ENCODE measurements at regions not wholly inside any gene's neighbourhood (a gene's known extent, or its start where the extent isn't known, plus 50 kb on each side); places are given as distances from the start of the nearest gene placed in this dataset.
"Not testable (repeated sequence)": the region's sequence is repeated elsewhere in the genome, so short reads cannot be mapped to it uniquely, and the experiment has no call there.

- no peak for DNase-seq
Measured at GRCh38 chr3:80006315-80006714, 238.5 kb upstream of the ROBO1 start.

- no peak for DNase-seq
Measured at GRCh38 chr3:80000022-80000421, 232.2 kb upstream of the ROBO1 start.

- no peak for DNase-seq
Measured at GRCh38 chr3:79994397-79994796, 226.6 kb upstream of the ROBO1 start.

GRCh38 chr3:79986338-79986737 lies 218.5 kb upstream of the ROBO1 start:
- no peak for DNase-seq

GRCh38 chr3:79985816-79986215 lies 218.0 kb upstream of the ROBO1 start:
- no peak for DNase-seq

GRCh38 chr3:79983118-79983517 lies 215.3 kb upstream of the ROBO1 start:
- DNase-seq = no peak

GRCh38 chr3:79979990-79980389 lies 212.2 kb upstream of the ROBO1 start:
- no peak for DNase-seq

GRCh38 chr3:79976466-79976865 lies 208.7 kb upstream of the ROBO1 start:
- DNase-seq = no peak

GRCh38 chr3:79973917-79974595 lies 206.3 kb upstream of the ROBO1 start:
- no peak for DNase-seq

- DNase-seq = no peak
Measured at GRCh38 chr3:79973482-79973881, 205.7 kb upstream of the ROBO1 start.

GRCh38 chr3:79968418-79968817 lies 200.6 kb upstream of the ROBO1 start:
- no peak for DNase-seq

- no peak for DNase-seq
Measured at GRCh38 chr3:79960594-79960993, 192.8 kb upstream of the ROBO1 start.

- DNase-seq = no peak
Measured at GRCh38 chr3:79957066-79957465, 189.3 kb upstream of the ROBO1 start.

GRCh38 chr3:79954756-79955155 lies 187.0 kb upstream of the ROBO1 start:
- no peak for DNase-seq

GRCh38 chr3:79953591-79954101 lies 185.8 kb upstream of the ROBO1 start:
- no peak for DNase-seq

GRCh38 chr3:79951426-79951825 lies 183.6 kb upstream of the ROBO1 start:
- not testable (repeated sequence) for DNase-seq

GRCh38 chr3:79947957-79948356 lies 180.2 kb upstream of the ROBO1 start:
- no peak for DNase-seq

GRCh38 chr3:79947469-79947868 lies 179.7 kb upstream of the ROBO1 start:
- DNase-seq = no peak

GRCh38 chr3:79937567-79937966 lies 169.8 kb upstream of the ROBO1 start:
- DNase-seq = no peak

GRCh38 chr3:79930196-79930595 lies 162.4 kb upstream of the ROBO1 start:
- DNase-seq = no peak

- DNase-seq = no peak
Measured at GRCh38 chr3:79928687-79929408, 161.1 kb upstream of the ROBO1 start.

- DNase-seq = no peak
Measured at GRCh38 chr3:79926522-79926921, 158.7 kb upstream of the ROBO1 start.

GRCh38 chr3:79922633-79923032 lies 154.8 kb upstream of the ROBO1 start:
- no peak for DNase-seq

GRCh38 chr3:79917561-79917960 lies 149.8 kb upstream of the ROBO1 start:
- DNase-seq = no peak

GRCh38 chr3:79910337-79910736 lies 142.5 kb upstream of the ROBO1 start:
- no peak for DNase-seq
